Activated T-cell treated with anti-CD3 and anti-CD28 coated beads, Interleukin-2, amount 50 U/mL, for 4 hours (primary cell): ENCODE measurements at regions not wholly inside any gene's neighbourhood (a gene's known extent, or its start where the extent isn't known, plus 50 kb on each side); places are given as distances from the start of the nearest gene placed in this dataset.

ENCODE experiments used
- ATAC-seq, 2 donors: fragments of 200-7000 bp; cut with Tn5 transposase; one replicate each; pipeline ENCODE4 v1.10.0; 2021
- DNase-seq: peaks from one replicate; pipeline ENCODE4 v3.0.0-alpha.2; 2020
- H3K27me3 Mint-ChIP-seq: one replicate; pipeline ENCODE4 v1.8.0; 2021; ENCODE audit warnings: low read depth, mixed read lengths
- H3K36me3 Mint-ChIP-seq: one replicate; pipeline ENCODE4 v1.8.0; 2022; ENCODE audit warnings: mixed read lengths; ENCODE audit not compliant: insufficient read depth
- H3K4me1 Mint-ChIP-seq: one replicate; pipeline ENCODE4 v1.8.0; 2021; ENCODE audit warnings: low read depth, mixed read lengths
- H3K4me3 Mint-ChIP-seq: one replicate; pipeline ENCODE4 v1.8.0; 2021; ENCODE audit warnings: mild to moderate bottlenecking, moderate library complexity, mixed read lengths
- H3K9me3 Mint-ChIP-seq: one replicate; pipeline ENCODE4 v1.8.0; 2021; ENCODE audit warnings: mixed read lengths

DNA sequence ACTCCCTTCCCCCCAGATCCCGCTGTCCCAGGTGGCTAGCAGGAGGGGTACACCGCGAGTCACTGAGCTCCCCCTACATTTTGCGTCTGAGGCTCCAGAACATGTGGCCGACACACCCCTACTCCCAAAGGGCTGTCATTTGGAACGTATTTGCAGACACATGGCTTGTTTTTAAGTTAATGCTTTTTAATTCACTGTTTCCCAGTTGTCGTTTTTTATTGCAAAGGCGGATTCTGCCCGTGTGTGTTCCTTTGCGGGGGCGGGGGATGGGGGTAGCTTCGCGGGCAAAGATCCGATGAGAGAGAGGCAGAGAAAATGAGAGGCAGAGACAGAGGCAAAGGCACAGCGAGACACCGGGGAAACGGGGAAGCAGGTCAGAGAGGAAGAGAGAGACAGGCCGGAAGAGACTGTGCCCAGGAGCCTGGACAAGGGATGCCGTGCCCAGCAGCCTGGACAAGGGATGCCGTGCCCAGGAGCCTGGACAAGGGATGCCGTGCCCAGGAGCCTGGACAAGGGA is 270.2 kb downstream of the FOXD2 start:
- Mint-ChIP-seq H3K36me3 (no peaks in the 10 kb centered on the region), H3K4me1 (peaks cover 10% of the 10 kb centered on the region), H3K4me3 (no peak overlapping the region), H3K27me3 (peaks cover 66% of the 10 kb centered on the region), H3K9me3 (no peaks in the 10 kb centered on the region)
- ATAC-seq (no peak), DNase-seq (no peak)

- H3K36me3 Mint-ChIP-seq: no peaks in the 10 kb centered on the region
- H3K9me3 Mint-ChIP-seq: no peaks in the 10 kb centered on the region
- H3K27me3 Mint-ChIP-seq: peaks cover 70% of the 10 kb centered on the region
- no peak for DNase-seq
- no peak for ATAC-seq
- no peak overlapping the region for H3K4me3 Mint-ChIP-seq
- H3K4me1 Mint-ChIP-seq: peaks cover 10% of the 10 kb centered on the region
These were observed 270.8 kb downstream of the FOXD2 start for GRCh38 chr1:47708658-47709018.

DNA sequence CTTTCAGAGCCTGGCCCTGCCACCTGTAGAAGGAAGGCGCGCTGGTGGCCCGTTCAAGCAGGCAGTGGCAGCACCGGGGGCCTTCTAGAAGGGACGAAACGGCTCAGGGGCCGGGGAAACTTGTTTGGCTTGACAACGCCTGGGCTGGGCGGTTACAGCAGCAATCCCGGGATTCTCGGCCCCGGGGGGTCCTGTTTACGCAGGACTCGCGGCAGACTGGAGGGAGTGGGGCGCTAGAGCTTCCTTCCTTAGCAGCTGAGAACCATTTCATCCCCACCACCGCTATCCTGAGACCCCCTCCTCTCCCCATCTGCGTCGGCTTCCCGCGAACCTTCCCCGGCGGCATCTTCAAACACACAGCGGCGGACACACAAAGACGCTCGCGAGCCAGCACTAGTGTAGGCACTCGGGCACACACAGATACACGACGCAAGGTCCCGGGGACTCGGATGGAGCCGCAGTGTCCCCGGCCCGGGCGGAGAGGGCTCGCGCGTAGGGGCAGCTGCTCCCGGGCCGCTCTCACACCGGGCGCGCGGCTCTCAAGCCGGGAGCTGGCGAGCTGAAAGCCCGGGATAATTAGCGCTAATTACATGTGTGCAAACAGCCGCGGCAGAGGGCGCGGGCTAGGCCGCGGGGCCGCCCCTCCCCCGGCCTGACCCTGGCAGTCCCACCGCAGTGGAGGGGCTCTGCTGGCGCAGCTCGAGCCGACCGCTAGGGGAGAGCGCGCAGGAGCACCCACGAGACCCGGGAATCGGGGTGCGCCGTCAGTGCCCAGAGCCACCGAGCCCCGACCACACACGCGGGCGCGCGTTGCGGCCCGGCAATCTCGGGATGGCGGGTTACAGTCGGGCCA is 271.4 kb downstream of the FOXD2 start:
- Mint-ChIP-seq H3K4me1 (peaks cover 10% of the 10 kb centered on the region), H3K36me3 (no peaks in the 10 kb centered on the region), H3K27me3 (peaks cover 74% of the 10 kb centered on the region), H3K9me3 (no peaks in the 10 kb centered on the region), H3K4me3 (no peak overlapping the region)
- peak; percentile 29 to 56 for ATAC-seq
- DNase-seq: no peak

- H3K4me3 Mint-ChIP-seq: no peak overlapping the region
- ATAC-seq: peak in 1 of 2 donors; percentile 4
- H3K36me3 Mint-ChIP-seq: no peaks in the 10 kb centered on the region
- DNase-seq: no peak
- peaks cover 10% of the 10 kb centered on the region for H3K4me1 Mint-ChIP-seq
- H3K27me3 Mint-ChIP-seq: peaks cover 80% of the 10 kb centered on the region
- H3K9me3 Mint-ChIP-seq: no peaks in the 10 kb centered on the region
These were observed 272.0 kb downstream of the FOXD2 start for GRCh38 chr1:47709872-47710231.

DNA sequence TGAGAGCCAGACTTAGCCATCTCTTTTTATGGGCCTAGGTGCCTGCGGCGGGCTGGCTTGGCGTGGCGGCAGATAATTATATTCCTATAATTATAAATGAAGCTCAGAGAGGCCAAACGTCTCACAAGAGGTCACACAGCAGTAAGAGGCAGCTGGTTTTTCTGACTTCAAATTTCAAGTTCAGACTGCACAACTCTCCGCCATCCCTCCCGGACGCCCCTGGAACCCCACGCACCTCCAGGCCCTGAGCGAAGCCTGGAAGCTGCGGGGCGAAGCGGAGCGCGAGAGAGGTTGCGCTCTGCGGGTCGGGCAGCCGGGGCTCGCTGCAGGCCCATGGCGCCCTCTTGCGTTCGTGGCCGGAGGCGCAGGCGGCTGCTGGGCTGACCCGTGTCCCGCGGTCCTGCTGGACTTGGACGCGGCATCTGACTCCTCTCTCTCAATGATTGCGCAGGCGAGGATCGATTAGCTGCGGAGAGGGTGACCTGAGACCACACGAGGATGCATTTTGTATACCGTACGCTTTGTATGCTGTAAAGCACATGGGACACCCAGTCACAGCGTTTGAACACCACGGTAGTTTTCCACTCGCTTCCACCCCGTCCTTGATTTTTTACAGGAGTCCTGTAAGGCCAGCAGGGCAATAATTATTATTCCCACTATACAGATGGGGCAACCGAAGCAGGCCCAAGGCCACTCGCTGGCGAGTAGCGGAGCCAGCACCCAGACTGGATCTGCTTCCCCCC is 272.7 kb downstream of the FOXD2 start:
- Mint-ChIP-seq H3K4me3 (peak overlapping the region; percentile 21), H3K9me3 (no peaks in the 10 kb centered on the region), H3K4me1 (peaks cover 10% of the 10 kb centered on the region), H3K27me3 (peaks cover 82% of the 10 kb centered on the region), H3K36me3 (no peaks in the 10 kb centered on the region)
- ATAC-seq: peak; percentile 81 to 85
- DNase-seq: peak; percentile 62
